ENCODE measurements at regions not wholly inside any gene's neighbourhood (a gene's known extent, or its start where the extent isn't known, plus 50 kb on each side); places are given as distances from the start of the nearest gene placed in this dataset.

GRCh38 chr10:56091872-56092271 lies 269.2 kb downstream of the ZWINT start:
- no peak overlapping the region for H3K4me3 ChIP-seq (replicated peaks; ENCODE audit: low read depth, low read length)
- DNase-seq (ENCODE audit: low read depth), result no peak
- no peak for TF ChIP-seq CTCF (IDR thresholded peaks at IDR 0.05; ENCODE audit: low read length, missing control alignments)

- no peak for TF ChIP-seq CTCF (IDR thresholded peaks at IDR 0.05; ENCODE audit: low read length, missing control alignments)
- no peak overlapping the region for H3K4me3 ChIP-seq (replicated peaks; ENCODE audit: low read depth, low read length)
Measured at GRCh38 chr10:56090914-56091540, 270.0 kb downstream of the ZWINT start.

GRCh38 chr10:56085406-56086122 lies 275.5 kb downstream of the ZWINT start:
- DNase-seq (ENCODE audit: low read depth), result no peak
- TF ChIP-seq CTCF (IDR thresholded peaks at IDR 0.05; ENCODE audit: low read length, missing control alignments), result no peak
- H3K4me3 ChIP-seq (replicated peaks; ENCODE audit: low read depth, low read length), result no peak overlapping the region

More at GRCh38 chr10:56090914-56091540, 270.0 kb downstream of the ZWINT start:
- DNase-seq (ENCODE audit: low read depth), result no peak

GRCh38 chr10:56082169-56082568 lies 278.9 kb downstream of the ZWINT start:
- TF ChIP-seq CTCF (IDR thresholded peaks at IDR 0.05; ENCODE audit: low read length, missing control alignments), result no peak
- H3K4me3 ChIP-seq (replicated peaks; ENCODE audit: low read depth, low read length), result no peak overlapping the region
- no peak for DNase-seq (ENCODE audit: low read depth)

GRCh38 chr10:56068473-56069263 lies 292.4 kb downstream of the ZWINT start:
- H3K4me3 ChIP-seq (replicated peaks; ENCODE audit: low read depth, low read length), result no peak overlapping the region
- no peak for TF ChIP-seq CTCF (IDR thresholded peaks at IDR 0.05; ENCODE audit: low read length, missing control alignments)
- no peak for DNase-seq (ENCODE audit: low read depth)

- no peak overlapping the region for H3K4me3 ChIP-seq (replicated peaks; ENCODE audit: low read depth, low read length)
- no peak for TF ChIP-seq CTCF (IDR thresholded peaks at IDR 0.05; ENCODE audit: low read length, missing control alignments)
- DNase-seq (ENCODE audit: low read depth), result no peak
Measured at GRCh38 chr10:56068040-56068439, 293.0 kb downstream of the ZWINT start.

Data from fibroblast of pulmonary artery (primary cell).